ENCODE measurements at regions not wholly inside any gene's neighbourhood (a gene's known extent, or its start where the extent isn't known, plus 50 kb on each side); places are given as distances from the start of the nearest gene placed in this dataset.
"Not testable (repeated sequence)": the region's sequence is repeated elsewhere in the genome, so short reads cannot be mapped to it uniquely, and the experiment has no call there.

DNA sequence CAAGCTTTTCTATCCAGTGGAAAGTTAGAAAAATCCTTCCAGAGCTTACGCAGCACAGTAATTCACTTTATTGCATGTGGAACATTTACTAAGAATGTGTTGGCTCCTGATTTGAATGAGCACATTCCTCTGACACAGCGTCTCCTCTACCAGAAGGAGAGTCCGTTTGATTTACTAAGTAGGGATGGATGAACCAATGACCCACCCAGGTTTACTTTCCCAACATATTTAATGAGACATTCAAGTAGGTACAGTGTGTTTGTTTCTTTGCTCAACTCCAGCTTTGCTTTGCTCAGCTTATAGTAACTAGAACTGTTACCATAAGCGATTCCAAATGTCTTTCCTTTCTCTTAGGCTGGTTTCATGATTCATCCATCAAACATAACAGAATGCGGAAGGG lies 161.7 kb downstream of the SMARCA1 start:
- H3K9me3 ChIP-seq (ENCODE audit: control insufficient read depth, low read length): no peaks in the 10 kb centered on the region
- no peak overlapping the region for H3K27ac ChIP-seq
- H2AFZ ChIP-seq: no peak overlapping the region
- TF ChIP-seq, protein P1, sequence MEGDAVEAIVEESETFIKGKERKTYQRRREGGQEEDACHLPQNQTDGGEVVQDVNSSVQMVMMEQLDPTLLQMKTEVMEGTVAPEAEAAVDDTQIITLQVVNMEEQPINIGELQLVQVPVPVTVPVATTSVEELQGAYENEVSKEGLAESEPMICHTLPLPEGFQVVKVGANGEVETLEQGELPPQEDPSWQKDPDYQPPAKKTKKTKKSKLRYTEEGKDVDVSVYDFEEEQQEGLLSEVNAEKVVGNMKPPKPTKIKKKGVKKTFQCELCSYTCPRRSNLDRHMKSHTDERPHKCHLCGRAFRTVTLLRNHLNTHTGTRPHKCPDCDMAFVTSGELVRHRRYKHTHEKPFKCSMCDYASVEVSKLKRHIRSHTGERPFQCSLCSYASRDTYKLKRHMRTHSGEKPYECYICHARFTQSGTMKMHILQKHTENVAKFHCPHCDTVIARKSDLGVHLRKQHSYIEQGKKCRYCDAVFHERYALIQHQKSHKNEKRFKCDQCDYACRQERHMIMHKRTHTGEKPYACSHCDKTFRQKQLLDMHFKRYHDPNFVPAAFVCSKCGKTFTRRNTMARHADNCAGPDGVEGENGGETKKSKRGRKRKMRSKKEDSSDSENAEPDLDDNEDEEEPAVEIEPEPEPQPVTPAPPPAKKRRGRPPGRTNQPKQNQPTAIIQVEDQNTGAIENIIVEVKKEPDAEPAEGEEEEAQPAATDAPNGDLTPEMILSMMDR (IDR thresholded peaks at IDR 0.05): no peak
- no peak overlapping the region for H3K9ac ChIP-seq
- no peaks in the 10 kb centered on the region for H3K4me1 ChIP-seq
- H3K4me3 ChIP-seq (ENCODE audit: low read depth, low read length): no peak overlapping the region
- H3K36me3 ChIP-seq (ENCODE audit: control insufficient read depth, insufficient read depth, low read length): no peaks in the 10 kb centered on the region
- no peak overlapping the region for H3K4me2 ChIP-seq (ENCODE audit: low read length)
- no peaks in the 10 kb centered on the region for H3K27me3 ChIP-seq (ENCODE audit: control insufficient read depth, insufficient read depth, low read length)
- H3K79me2 ChIP-seq: no peaks in the 10 kb centered on the region

DNA sequence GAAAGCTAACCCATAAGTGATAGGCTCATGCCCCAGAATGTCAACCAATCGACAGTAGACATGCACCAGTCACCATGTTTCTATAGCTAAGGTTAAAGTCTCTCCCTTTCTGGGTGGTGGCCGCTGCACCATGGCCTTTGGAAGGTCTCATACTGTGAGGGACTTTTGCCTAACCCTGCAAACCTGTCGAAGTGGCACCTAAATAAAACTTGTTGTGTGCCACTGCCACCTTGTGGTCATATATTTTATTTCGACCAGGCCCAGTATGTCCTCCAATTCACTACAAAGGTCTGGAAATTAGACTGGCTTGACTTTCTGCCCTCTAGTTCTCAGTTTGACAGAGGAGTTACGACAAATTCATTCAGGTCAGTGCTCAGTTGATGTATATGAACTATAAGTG lies 163.1 kb downstream of the SMARCA1 start:
- no peaks in the 10 kb centered on the region for H3K9me3 ChIP-seq (ENCODE audit: control insufficient read depth, low read length)
- no peak overlapping the region for H3K4me3 ChIP-seq (ENCODE audit: low read depth, low read length)
- no peaks in the 10 kb centered on the region for H3K36me3 ChIP-seq (ENCODE audit: control insufficient read depth, insufficient read depth, low read length)
- H3K4me2 ChIP-seq (ENCODE audit: low read length): no peak overlapping the region
- TF ChIP-seq, protein P1 (IDR thresholded peaks at IDR 0.05): peak; percentile 30
- H2AFZ ChIP-seq: no peak overlapping the region
- no peaks in the 10 kb centered on the region for H3K79me2 ChIP-seq
- H3K4me1 ChIP-seq: no peaks in the 10 kb centered on the region
- no peak overlapping the region for H3K27ac ChIP-seq
- H3K9ac ChIP-seq: no peak overlapping the region
- H3K27me3 ChIP-seq (ENCODE audit: control insufficient read depth, insufficient read depth, low read length): no peaks in the 10 kb centered on the region

DNA sequence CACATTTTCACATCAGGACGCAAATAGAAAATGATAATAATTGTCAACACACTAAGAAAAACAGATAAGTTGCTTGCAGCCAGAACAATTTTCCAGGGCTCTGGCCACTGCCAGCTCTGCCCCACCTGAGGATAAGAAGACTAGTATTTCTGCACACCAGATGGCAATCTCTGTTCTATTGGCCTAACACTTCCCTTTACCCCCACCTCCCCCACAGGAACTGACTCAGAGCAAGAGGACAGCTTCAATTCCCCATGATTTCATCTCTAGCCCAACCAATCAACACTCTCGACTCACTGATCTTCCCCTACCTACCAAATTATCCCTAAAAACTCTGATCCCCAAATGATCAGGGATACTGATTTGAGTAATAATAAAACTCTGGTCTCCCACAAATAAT lies 164.0 kb downstream of the SMARCA1 start:
- Histone ChIP-seq H3K4me1 (no peaks in the 10 kb centered on the region), H2AFZ (no peak overlapping the region), H3K9me3 (ENCODE audit: control insufficient read depth, low read length) (no peaks in the 10 kb centered on the region), H3K4me3 (ENCODE audit: low read depth, low read length) (no peak overlapping the region), H3K27me3 (ENCODE audit: control insufficient read depth, insufficient read depth, low read length) (no peaks in the 10 kb centered on the region), H3K36me3 (ENCODE audit: control insufficient read depth, insufficient read depth, low read length) (no peaks in the 10 kb centered on the region), H3K79me2 (no peaks in the 10 kb centered on the region), H3K4me2 (ENCODE audit: low read length) (no peak overlapping the region), H3K9ac (no peak overlapping the region), H3K27ac (no peak overlapping the region)
- TF ChIP-seq, protein P1 (IDR thresholded peaks at IDR 0.05): no peak

DNA sequence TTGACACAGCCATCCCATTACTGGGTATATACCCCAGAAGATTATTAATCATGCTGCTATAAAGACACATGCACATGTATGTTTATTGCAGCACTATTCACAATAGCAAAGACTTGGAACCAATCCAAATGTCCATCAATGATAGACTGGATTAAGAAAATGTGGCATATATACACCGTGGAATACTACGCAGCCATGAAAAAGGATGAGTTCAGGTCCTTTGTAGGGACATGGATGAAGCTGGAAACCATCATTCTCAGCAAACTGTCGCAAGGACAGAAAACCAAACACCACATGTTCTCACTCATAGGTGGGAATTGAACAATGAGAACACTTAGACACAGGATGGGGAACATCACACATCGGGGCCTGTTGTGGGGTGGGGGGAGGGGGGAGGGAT lies 165.9 kb downstream of the SMARCA1 start:
- H3K36me3 ChIP-seq (ENCODE audit: control insufficient read depth, insufficient read depth, low read length); H3K27me3 ChIP-seq (ENCODE audit: control insufficient read depth, insufficient read depth, low read length); H3K4me3 ChIP-seq (ENCODE audit: low read depth, low read length); H2AFZ ChIP-seq; H3K27ac ChIP-seq; H3K9me3 ChIP-seq (ENCODE audit: control insufficient read depth, low read length); H3K4me1 ChIP-seq; H3K9ac ChIP-seq; H3K4me2 ChIP-seq (ENCODE audit: low read length); H3K79me2 ChIP-seq: not testable (repeated sequence)

DNA sequence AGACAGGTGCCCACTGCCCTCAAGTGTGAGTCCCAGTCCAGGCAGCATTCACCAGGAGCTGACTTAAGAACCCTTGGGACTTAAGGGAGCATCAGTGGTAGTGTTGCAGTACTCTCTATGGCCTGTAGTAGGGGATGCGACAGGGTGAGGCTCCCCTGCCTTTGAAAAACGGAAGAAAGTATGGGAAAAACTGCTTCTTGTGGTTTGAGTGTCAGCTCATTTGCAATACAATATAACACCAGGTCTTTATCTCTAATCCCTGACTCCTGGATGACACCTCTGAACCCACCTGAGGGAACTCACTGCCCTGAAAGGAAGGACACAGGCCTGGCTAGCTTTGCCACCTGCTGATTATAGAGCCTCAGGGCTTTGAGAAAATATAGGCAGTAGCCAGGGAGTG lies 176.0 kb downstream of the SMARCA1 start:
- Histone ChIP-seq H3K4me3 (ENCODE audit: low read depth, low read length) (no peak overlapping the region), H3K9ac (no peak overlapping the region), H3K36me3 (ENCODE audit: control insufficient read depth, insufficient read depth, low read length) (no peaks in the 10 kb centered on the region), H3K4me2 (ENCODE audit: low read length) (no peak overlapping the region), H3K9me3 (ENCODE audit: control insufficient read depth, low read length) (no peaks in the 10 kb centered on the region), H3K27me3 (ENCODE audit: control insufficient read depth, insufficient read depth, low read length) (no peaks in the 10 kb centered on the region), H3K4me1 (no peaks in the 10 kb centered on the region), H2AFZ (no peak overlapping the region), H3K79me2 (no peaks in the 10 kb centered on the region), H3K27ac (no peak overlapping the region)
- TF ChIP-seq, protein P1 (IDR thresholded peaks at IDR 0.05): no peak

Measured in parathyroid adenoma (tissue), 2 donors.